NCI-H226 (cell line): ENCODE measurements at regions not wholly inside any gene's neighbourhood (a gene's known extent, or its start where the extent isn't known, plus 50 kb on each side); places are given as distances from the start of the nearest gene placed in this dataset.
A peak's percentile ranks its signal among the peaks of the same experiment; 100 is the strongest.

Experiments used
- DNase-seq: peaks from one replicate; pipeline ENCODE4 v3.0.0-alpha.2; 2015

DNA sequence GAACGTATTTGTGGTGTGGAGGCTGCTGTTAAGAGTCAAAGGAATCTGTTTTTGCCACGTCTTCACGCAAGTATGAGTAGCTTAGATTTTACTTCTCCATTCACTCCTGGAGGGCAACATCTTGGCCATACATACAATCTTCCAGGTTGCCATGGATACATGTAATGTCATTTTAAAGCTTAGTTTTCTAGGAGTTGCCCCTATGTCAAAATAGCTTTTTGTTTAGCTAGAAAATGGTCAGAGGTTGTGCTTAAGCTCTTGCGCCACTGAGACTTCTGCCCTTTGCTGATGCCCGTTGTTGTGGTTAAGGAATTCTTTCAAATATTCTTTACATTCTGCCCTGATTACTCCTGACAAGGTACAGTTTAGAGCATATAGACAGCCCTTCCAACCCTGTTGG is 245.4 kb upstream of the TFPI start:
- DNase-seq, result no peak

DNA sequence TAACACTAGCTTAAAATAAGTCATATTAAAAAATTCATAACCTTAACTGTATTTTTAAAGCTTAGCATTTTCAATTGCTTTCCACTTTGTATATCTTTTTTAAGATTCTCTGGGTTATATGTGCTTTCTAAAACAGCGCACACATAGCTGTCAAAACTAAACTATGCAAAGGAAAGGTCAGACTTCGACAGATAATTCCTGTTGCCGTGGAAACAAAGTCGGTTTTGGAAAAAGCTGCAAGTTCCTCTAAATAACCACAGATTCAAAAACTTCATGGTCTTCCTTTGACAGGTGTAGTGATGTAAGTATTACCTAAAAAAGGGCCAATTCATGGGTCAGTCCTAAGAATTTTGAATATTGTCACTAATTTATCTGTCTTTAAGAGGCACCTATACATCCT is 249.6 kb upstream of the TFPI start:
- DNase-seq, result no peak

DNA sequence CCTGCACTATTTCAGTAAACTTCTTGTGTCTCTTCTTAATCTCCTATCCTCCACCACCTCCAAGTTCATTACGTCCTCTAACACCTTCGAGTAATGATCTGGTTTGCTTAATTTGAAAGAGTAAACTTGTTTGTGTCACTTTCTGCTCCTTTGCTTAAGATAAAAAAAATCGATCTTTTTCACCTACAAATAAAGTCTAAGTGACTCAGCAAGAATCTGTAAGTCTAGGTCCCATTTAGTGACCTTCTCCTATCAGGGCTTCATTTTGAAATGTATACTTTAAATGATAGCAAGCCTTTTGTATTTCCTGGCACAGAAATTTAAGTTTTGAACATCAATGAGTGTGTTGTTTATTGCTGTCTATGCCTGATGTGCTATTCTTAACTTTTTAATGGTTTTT is 260.9 kb upstream of the TFPI start:
- no peak for DNase-seq

DNA sequence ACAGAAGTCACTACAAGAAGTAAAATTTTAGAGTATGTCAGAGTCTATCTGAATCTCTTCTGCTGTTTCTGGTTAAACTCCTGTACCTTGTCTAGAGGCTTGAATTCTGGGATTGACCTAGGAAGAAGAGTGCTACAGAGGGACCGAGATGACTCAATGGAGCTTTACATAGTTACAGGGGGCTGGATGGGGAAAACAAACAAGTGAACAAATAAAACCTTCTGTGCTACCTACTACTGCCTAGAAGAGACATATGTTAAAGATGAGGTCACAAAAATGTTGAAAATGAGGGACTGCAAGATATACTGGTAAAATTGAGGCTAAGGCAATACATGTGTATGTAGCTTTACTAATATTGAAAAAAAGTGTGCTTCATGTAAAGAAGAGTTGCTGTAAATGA is 265.4 kb upstream of the TFPI start:
- DNase-seq, result no peak

DNA sequence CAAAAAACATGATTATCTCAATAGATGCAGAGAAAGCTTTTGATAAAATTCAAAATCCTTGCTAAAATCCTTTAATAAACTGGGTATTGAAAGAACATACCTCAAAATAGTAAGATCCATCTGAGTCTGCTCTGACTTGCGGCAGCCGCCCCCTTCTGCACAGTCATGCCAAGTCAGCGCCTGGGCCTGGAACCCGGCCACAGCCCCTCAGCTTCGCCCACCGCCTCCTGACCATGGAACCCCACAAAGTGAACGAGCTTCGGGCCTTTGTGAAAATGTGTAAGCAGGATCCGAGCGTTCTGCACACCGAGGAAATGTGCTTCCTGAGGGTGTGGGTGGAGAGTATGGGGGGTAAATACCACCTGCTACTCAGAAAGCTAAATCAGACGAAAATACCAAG is 270.9 kb upstream of the TFPI start:
- DNase-seq, result no peak

DNA sequence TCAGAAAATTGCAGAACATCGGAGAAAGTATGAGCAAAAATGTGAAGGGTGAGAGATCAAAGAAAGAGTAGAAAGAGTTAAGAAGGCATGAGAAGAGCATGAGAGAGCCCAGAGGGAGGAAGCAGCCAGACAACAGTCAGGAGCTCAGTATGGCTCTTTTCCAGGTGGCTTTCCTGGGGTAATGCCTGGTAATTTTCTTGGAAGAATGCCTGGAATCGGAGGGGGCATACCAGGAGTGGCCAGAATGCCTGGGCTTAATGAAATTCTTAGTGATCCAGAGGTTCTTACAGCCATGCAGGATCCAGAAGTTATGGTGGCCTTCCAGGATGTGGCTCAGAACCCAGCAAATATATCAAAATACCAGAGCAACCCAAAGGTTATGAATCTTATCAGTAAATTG is 271.8 kb upstream of the TFPI start:
- DNase-seq, result peak; percentile 70

DNA sequence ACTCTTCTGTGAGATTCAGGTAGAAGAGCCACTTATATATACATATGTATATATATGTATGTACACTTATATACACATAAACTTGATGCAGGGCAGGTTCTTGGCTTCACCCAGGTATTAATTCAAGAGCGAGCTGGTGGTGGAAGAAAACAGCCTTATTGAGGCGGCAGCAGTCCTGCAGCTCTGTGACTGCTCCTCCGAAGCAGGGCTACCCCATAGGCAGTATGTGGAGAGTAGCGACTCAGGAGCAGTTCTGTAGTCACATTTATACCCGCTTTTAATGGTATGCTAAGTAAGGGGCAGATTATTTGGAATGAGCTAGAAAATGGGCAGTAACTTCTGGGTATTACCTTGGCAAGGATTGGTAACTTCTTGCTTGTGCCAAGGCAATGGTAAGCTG is 280.6 kb upstream of the TFPI start:
- DNase-seq, result no peak

DNA sequence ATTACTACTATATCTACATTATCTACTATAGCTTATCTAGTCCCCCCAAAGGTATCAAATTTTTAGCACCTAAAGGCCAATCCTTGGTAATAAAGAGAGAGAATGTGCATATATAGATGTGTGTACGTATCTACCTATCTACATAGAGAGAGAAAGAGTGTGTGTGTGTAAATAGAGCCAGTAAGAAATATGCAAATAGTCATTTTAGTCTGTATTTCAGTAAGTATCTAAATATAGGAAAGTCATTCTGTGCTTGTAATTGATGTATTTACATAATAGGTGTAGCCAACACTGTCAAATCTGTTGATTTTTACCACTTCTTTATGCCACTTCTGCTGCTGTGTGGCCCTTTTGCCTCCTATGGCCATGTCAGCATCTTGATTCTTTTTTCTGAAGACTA is 284.5 kb upstream of the TFPI start:
- DNase-seq, result no peak

DNA sequence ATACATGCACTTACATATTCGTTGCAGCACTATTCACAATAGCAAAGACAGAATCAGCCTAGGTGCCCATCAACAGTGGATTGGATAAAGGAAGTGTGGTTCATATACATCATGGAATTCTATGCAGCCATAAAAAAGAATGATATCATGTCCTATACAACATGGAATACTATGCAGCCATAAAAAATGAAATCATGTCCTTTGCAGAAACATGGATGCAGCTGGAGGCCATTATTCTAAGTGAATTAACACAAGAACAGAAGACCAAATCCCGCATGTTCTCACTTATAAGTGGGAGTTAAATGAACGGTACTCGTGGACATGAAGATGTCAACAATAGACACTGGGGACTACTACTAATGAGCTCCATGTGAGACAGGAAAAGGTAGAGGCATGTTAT is 288.1 kb upstream of the TFPI start:
- no peak for DNase-seq

DNA sequence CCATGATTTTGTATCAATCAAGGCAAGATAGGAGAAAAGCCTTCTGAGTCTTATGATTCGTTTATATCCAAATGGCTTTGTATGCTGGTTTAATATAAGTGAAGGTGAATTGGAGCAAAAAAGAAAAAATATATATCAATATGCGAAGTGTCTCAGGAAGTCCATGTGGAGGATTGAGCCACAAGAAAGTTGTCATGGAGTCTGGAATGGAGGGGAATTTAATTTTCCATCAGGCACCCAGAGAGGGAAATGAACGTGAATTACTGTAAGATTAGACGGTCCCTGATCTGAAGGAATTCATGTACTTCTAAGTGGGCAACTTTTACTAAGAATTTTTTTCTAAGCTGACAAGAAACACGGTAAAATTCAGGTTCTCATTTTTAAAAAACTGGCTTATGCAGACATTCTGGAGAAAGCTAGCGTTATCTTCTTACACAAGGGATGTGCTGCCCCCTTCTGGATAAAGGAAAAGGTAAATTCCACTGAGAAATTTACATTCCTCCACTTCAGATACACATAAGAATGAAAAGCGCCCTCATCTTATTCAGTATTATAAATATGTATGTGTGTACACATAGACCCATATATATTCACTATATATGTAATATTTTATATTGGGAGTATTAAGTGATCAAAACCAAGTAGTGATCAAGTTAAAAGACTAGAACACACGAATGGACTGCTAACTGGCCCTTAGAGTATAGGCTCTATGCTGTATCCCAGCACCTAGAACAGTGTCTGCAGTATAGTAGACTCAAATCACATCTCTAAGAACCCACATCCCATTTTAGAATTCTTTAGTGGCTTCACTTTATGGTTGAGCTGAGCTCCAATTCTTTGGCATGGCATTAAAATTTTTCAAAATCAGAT is 289.0 kb upstream of the TFPI start:
- DNase-seq, result no peak

DNA sequence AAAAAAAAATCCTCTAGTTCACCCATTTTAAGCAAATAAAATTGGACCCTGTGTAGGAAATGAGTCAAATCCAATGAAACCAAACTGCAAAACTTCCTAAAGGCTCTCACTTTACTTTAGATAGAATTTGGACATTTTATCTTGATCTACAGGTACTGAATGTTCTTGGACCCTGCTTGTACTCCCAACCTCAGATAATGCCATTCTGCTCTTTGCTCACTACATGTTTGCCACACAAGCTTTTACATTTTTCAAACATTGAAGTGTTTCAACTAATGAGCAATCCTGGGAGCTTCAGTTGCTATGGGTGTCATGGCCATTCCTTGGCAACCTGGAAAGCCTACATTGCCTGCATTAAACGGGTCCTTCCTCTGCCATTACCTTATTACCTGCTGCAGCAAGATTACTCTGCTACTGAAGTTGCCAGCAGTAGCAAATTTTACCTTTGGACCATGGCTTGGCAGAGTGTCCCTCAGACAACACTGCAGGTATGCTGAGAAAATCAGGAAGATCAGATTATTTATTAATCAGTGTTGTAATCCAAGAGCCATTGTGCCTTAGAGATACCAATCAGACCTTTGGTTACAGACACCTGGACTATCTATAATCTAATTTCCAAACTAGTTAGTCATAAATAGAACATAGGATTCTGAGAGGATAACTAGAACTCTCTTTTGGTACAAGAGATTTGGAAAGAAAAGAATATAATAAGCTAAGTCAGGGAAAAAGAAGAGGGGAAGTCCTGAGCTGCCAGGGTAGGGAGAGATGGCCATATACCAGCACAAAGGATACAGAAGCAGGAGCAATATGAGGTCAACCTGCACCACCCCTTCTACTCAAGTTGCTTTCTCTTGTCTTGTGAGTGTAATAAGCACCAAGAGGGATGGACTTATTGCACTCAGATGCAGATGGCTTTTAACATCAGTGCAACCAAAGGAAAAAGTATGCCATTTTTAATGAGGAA is 293.3 kb upstream of the TFPI start:
- DNase-seq, result no peak

DNA sequence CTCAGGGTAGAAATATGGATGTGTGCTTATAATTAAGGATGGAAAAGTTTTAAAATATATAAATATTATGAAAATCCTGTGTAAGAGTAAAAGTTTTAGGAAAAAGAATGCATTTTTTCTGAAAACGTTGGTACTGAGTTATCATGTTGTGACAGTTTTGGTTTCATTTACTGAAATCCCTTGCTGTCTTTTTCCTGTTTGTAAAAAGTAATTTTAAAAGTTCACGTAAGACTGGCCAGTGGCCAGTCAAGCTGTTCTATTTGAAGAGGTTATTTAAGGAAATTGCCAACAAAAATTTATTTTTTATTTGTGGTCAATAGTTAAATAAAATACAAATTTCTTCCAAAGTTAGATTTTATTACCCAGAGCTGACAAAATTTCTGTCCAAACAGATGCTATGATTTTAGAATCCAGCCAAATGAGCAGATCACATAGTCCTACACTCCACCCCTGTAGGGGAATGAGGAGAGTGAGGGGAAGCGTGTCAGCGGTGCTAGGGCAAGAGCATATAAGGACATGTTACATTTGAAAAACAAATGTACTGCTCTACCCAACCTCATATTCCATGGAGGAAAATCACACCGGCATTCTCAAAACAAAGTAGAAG is 297.8 kb upstream of the TFPI start:
- DNase-seq, result no peak

DNA sequence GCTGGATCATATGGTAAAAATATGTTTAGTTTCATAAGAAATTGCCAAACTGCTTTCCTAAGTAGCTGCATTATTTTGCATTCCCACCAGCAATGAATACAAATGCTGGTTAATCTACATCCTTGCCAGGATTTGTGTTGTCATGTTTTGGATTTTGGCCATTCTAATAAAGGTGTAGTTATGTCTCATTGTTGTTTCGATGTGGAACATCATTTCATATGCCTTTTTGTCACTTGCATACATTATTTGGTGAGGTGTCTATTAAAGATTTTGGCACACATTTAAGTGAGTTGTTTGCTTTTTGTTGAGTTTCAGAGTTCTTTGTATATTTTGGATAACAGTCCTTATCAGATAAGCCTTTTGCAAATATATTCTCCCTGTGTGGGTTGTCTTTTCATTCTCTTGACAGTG is 299.2 kb upstream of the TFPI start:
- DNase-seq, result no peak

DNA sequence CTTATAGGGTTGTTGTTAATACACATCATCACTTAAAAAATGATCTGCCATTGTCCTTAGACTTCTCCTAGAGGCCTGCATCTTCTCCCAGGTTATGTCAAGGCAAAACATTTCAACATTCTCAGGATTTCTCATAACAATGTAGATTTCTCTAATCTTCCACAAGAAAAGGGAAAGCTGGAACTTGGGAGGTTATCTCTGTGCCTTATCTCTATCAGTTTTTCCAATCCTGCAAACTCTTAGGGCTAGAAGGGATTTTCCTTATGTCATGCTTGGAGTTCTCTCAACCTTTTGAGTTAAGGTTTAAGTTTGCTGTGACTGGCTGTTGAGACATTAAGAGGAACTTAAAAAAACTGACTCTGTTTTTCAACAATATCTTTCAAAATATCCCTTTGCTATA is 300.6 kb upstream of the TFPI start:
- peak; percentile 3 for DNase-seq

DNA sequence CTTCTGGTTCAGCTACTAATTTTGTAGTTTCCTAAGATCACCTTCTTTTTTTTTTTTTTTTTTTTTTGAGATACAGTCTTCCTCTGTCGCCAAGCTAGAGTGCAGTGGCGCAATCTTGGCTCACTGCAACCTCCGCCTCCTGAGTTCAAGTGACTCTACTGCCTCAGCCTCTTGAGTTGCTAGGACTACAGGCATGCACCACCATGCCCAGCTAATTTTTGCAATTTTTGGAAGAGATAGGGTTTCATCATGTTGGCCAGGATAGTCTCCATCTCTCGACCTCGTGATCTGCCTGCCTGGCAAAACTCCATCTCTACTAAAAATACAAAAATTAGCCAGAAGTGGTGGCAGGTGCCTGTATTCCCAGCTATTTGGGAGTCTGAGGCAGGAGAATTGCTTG is 301.5 kb upstream of the TFPI start:
- no peak for DNase-seq

DNA sequence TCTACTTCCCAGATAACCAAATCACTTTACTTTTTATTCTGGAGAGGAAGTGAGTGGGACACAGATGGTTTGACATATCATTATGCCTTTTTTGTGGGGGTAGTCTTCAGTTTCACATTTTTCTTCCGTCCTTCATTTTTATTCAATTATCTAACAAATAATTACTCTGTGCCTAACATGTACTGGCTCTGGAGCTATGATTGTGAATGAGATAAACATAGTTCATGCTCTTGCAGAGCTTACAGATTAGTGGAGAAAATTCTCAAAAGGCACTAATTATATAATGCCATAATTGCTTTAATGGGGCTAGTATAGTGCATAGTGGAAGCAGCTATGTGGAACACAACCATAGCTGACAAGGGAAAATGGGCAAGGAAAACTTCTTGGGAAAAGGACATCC is 303.6 kb upstream of the TFPI start:
- DNase-seq, result no peak

DNA sequence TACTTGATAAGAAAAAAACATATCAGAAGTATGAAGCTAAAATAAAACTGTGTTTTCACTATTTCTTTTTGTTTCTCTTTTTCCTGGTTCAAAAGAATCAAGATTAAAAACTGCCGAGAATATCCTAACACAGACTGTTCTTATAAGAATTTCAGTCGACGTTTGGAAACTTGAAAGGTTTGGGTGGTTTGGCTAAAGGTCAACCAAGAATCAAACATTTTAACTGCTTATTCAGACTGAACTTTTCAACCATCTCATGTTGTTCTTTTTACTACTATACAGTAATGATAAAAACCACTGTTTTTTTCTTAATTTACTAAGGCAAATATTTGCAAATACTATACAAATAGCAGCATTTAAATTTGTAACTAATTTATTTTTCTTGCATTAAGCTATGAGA is 308.5 kb upstream of the TFPI start:
- no peak for DNase-seq

DNA sequence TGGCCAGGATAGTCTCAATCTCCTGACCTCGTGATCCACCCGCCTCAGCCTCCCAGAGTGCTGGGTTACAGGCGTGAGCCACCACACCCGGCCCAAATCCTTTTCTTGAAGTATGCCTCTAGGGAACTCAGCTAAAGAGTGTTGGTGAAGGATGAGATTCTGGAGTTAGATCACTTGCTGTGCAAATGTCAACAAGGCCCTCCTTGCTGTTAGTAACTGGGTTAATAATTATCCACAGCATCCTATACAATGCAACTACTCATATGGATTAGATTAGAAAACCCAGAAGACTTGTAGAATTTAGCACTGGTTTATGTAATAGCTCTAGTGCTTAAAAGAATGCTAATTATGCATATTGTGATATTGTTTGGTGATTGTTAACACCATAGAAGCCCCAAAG is 310.8 kb upstream of the TFPI start:
- DNase-seq, result no peak

DNA sequence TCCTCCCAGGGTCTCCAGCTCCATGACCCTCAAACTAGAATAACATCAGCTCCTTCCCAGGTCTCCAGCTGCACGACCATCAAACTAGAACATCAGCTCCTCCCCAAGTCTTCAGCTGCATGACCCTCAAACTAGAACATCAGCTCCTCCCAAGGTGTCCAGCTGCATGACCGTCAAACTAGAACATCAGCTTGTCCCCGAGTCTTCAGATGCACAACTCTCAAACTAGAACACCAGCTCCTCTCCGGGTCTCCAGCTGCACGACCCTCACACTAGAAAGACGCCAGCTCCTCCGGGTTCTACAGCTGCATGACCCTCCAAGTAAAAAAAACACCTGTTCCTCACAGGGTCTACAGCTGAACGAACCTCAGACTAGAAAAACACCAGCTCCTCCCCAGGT is 312.9 kb upstream of the TFPI start:
- no peak for DNase-seq

DNA sequence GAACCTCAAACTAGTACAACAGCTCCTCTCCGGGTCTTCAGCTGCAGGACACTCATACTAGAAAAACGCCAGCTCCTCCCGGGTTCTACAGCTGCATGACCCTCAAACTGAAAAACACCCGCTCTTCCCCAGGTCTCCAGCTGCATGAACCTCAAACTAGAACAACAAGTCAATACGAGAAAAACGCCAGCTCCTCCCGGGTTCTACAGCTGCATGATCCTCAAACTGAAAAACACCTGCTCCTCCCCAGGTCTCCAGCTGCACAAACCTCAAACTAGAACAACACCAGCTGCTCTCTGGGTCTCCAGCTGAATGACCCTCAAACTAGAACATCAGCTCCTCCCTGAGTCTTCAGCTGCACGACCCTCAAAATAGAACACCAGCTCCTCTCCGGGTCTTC is 315.0 kb upstream of the TFPI start:
- no peak for DNase-seq

DNA sequence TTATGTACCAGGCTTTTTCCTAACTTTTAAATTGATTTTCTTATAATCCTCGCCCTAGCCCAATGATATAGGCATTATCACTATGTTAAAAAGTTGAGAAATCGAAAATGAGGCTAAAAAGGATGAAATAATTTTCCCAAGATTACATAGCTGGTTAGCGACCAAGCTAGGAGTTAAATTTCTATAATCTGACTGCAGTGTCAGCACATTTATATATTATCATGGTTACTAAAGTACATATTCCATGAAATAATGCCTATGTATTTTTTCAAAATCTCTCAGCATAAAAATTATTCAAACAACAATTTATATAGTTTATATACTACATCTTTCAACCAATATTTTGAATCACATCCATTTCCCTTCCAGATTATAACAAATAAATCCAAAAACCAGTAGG is 317.3 kb upstream of the TFPI start:
- no peak for DNase-seq

DNA sequence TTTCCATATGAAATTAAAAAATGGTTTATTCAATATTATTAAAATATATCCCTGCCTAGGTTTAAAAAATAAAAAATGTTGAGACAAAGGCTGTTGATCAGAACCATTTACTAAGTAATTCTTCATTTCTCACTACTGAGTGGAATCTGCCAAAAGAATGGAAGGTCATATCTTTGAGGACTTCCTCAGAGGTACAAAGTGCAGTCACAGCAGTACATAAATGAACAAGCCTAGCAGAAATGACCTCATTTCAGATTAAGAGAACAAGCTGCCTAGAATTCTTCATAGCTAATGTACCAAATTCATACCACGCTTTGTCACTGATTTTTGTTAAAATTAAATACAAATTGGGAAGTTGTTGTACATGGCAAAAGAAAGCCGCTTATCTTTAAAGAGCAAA is 318.9 kb upstream of the TFPI start:
- DNase-seq, result no peak

DNA sequence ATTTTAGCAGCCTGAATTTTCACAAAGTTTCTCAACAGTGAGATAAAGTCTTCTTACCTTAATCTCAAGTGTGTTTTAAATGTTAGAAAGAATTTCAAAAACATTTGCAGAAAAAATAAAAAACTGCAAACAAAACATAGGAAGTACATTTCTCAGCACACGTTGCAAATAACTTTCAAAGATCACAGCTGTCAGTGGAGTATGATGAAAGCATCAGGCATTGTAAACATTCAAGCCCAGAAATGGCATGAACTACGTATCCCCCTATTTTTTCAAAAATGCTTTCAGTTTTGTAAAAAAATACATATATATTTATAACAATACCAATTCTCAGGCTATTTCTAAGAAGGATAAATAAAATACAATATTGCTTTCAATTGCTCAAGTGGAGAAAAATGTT is 320.6 kb upstream of the TFPI start:
- DNase-seq, result no peak
